T47D (cell line): ENCODE measurements at regions not wholly inside any gene's neighbourhood (a gene's known extent, or its start where the extent isn't known, plus 50 kb on each side); places are given as distances from the start of the nearest gene placed in this dataset.
"Not testable (repeated sequence)": the region's sequence is repeated elsewhere in the genome, so short reads cannot be mapped to it uniquely, and the experiment has no call there.

Experiments used
- DNase-seq, 2 experiments: peaks; one replicate each; pipeline versions ENCODE4 v3.0.0 to v3.0.0-alpha.2; 2011 to 2012; ENCODE audit warnings: low read depth in 1 of 2, low spot score in 1 of 2
- JUND ChIP-seq: IDR thresholded peaks from 2 replicates; pipeline ENCODE4 v1.6.1; 2012; ENCODE audit warnings: low read depth
- in situ Hi-C: cut with HindIII; loops from 2 replicates; pipeline ENCODE4 v1.10.0; 2016; ENCODE audit warnings: low sequenced_read_pairs, low pct_unique_long_range_greater_than_20kb

DNA sequence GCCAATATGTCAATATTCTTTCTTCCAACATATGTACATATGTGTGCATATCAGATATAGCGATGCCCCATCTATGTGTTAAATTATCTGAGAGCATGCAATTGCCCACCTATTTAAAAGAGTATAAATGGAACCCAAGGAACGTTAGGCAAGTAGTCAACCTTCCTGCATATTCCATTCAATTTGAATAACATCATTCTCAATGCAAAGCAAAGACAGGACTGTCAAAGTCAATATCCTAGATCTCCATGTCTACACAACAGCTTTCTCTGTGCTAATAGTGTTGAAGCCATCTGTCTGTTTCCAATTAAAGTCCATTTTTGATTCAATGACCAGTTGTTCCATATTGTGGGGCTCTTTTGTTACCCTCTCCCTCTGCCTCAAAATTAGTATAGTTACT is 85.3 kb upstream of the COX7C start:
- no peak for TF ChIP-seq JUND
- in situ Hi-C loops: no loop called here
- DNase-seq: no peak

DNA sequence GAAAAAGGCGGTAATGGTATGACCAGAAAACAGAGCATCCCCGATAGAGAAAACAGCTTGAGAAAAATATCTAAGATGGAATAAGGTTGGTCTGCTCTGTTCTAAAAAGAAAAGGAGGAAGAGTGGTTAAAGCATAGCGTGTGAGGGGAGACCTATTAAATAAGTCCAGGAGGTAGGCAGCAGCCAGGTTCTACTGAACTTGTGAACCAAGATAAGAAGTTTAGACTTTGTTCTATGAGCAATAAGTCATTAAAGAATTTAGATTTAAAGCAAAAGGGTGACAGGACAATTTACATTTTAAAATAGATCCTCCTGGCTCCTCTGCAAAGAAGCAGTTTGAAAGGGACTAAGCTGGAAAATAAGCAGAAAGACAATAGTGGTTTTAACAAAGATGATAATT is 81.3 kb upstream of the COX7C start:
- no peak for TF ChIP-seq JUND

DNA sequence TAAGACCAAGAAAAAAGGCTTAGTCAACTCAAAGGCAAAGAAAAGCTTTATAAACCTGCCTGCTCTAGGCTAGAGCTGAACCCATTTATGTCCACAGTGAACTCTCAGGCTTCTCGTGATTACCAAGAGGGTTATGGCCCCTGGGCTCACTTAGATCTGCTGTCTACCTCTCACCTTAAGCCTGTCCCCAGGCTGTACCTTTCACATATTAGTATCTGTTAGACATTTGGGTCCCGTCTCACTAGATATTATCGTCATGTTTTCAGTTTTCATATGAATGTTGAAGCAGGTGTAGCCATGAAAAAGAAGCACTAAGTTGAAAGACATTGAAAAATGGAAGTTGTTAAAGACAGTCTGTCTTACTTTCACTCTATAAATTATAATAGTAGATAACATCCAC is 75.2 kb upstream of the COX7C start:
- no peak for TF ChIP-seq JUND
- in situ Hi-C loops: no loop called here
- DNase-seq: no peak

More for the DNA sequence above, 81.3 kb upstream of the COX7C start:
- in situ Hi-C loops: no loop called here
- DNase-seq: no peak

DNA sequence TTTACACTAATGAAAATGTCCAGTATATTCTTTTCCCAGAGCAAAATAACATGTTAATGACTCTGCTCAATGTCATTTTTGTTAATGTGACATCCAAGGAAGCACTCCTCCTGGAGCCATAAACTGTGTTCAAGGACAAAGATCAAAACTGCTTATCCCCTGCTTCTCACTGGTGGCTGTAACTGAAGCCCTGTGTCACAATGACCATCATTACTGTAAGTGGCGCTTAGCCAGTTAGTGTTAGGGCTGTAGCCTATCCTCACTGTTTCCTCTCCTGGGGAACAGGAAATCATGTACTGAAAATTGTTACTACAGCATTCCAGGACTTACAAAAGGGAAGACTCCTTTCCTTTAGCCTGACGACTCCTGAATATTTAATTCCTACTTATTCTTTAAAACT is 71.7 kb upstream of the COX7C start:
- in situ Hi-C loops: no loop called here
- no peak for TF ChIP-seq JUND

DNA sequence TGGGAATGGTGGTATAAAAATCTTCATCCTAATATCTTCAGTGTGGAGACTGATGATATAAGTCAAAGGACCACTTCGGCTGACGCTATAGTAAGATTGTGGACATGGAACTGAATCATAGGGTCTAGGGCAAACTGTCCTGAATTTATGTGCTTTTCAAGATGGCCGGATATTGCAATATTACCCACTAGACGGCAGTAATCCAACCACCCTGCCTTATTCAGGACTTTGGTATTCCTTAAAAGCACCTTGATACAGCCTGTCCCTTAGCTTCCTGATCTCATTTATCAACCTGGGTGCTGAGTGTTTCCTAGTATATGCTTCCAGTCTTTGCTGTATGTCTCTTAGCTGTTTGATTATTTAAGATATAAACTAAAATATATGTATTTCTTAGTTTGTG is 71.2 kb upstream of the COX7C start:
- TF ChIP-seq JUND: no peak
- DNase-seq: no peak
- in situ Hi-C loops: no loop called here

More for the DNA sequence above, 71.7 kb upstream of the COX7C start:
- no peak for DNase-seq

DNA sequence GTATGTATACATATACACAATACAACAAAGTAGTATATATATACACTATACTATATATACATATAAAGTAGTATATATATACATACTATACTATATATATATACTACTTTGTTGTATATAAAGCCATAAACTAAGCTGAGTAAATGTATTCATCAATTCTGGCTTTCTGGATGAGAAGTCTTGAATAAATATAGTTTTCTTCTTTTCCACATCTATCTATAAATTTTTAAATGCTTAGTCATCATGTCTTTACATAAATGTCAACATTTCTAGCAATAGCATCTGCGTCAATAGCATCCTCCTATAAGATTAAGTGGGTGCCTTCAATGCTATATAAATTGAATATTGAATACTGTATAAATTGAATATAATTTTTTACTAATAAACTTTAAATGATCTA is 63.1 kb upstream of the COX7C start:
- TF ChIP-seq JUND: no peak
- DNase-seq: no peak
- in situ Hi-C loops: no loop called here

DNA sequence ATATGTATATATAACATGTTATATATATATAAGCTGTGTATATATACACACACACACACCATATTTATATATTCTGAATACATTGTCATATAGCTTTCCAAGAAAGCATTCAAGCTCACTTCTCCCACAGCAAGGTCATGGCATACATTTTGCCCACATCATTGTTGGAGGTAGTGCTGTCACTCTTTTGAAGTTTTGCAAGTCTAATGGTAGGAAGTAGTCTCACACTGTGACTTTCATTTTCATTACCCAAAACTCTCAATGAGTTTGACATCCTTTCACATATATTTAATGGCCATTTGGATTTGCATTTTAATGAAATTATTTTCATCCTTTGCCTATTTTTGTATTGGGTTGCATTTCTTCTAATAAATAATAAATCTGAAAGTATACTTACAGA is 59.8 kb upstream of the COX7C start:
- no peak for DNase-seq
- in situ Hi-C loops: no loop called here
- TF ChIP-seq JUND: no peak

DNA sequence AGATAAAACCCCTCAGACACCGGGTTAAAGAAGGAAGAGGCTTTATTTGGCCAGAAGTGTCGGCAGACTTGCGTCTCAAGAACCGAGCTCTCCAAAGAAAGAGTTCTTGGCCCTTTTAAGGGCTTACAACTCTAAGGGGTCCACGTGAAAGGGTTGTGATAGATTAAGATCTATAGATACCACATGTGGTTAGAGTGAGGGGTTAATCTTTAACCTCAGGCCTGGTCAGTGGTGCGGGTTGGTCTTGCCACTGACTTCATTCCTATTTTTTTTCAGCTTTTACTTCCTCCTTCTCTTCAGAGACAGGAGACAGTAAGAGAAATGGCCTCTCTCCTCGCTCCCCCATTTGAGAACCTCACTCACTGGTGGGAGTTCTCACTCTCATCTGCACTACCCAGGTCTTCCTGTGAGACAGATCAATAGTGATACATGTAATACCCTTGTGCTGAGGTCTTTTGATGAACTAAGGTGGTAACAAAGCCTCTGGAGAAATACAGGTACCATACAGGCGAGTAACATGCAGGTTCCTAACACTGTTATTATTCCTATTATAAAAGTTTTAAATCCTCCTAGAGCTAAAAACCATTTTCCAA is 52.4 kb upstream of the COX7C start:
- in situ Hi-C loops: no loop called here
- no peak for DNase-seq
- no peak for TF ChIP-seq JUND

DNA sequence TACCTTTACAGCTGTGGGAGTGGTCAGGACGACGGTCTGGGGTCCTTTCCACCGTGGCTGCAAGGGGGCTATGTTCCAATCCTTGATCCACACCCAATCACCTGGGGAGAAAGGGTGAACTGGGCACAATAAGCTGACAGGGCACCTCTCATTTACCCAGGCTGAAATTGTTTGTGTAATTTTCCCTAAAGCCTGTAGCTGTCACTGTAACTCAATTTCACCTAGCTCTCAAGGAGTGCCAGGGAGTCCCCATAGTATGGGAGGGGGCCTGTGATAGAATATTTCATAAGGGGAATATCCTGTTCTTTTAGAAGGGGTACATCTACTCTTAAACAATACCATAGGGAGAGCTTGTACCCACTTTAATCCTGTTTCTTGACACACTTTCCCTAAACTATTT is 51.7 kb upstream of the COX7C start:
- DNase-seq: not testable (repeated sequence)

More for the DNA sequence above, 51.7 kb upstream of the COX7C start:
- in situ Hi-C loops: not testable (repeated sequence)
